SKM-1 (cell line): ENCODE measurements at regions not wholly inside any gene's neighbourhood (a gene's known extent, or its start where the extent isn't known, plus 50 kb on each side); places are given as distances from the start of the nearest gene placed in this dataset.
A peak's percentile ranks its signal among the peaks of the same experiment; 100 is the strongest.
"Not testable (repeated sequence)": the region's sequence is repeated elsewhere in the genome, so short reads cannot be mapped to it uniquely, and the experiment has no call there.

ENCODE experiments used
- DNase-seq: peaks from one replicate; lab custom pipeline; 2025; ENCODE audit not compliant: unreplicated experiment; lab: John Stamatoyannopoulos, UW

- DNase-seq = no peak
Observed at GRCh38 chr5:83889971-83890745, 169.5 kb upstream of the HAPLN1 start.

- DNase-seq = no peak
Observed at GRCh38 chr5:83877911-83878706, 157.5 kb upstream of the HAPLN1 start.

GRCh38 chr5:83871533-83872395 is 151.1 kb upstream of the HAPLN1 start:
- DNase-seq = no peak

- no peak for DNase-seq
Observed at GRCh38 chr5:83866181-83866580, 145.5 kb upstream of the HAPLN1 start.

GRCh38 chr5:83865579-83865978 is 144.9 kb upstream of the HAPLN1 start:
- DNase-seq = no peak

- DNase-seq = no peak
Observed at GRCh38 chr5:83864652-83865051, 144.0 kb upstream of the HAPLN1 start.

- no peak for DNase-seq
Observed at GRCh38 chr5:83857341-83857740, 136.7 kb upstream of the HAPLN1 start.

GRCh38 chr5:83856881-83857280 is 136.2 kb upstream of the HAPLN1 start:
- DNase-seq = no peak

GRCh38 chr5:83850412-83850811 is 129.8 kb upstream of the HAPLN1 start:
- DNase-seq = not testable (repeated sequence)

- no peak for DNase-seq
Observed at GRCh38 chr5:83848941-83849340, 128.3 kb upstream of the HAPLN1 start.

- no peak for DNase-seq
Observed at GRCh38 chr5:83846624-83847350, 126.1 kb upstream of the HAPLN1 start.

GRCh38 chr5:83844449-83845068 is 123.9 kb upstream of the HAPLN1 start:
- DNase-seq = no peak

GRCh38 chr5:83839788-83840187 is 119.1 kb upstream of the HAPLN1 start:
- DNase-seq = no peak

GRCh38 chr5:83839256-83839655 is 118.6 kb upstream of the HAPLN1 start:
- no peak for DNase-seq

GRCh38 chr5:83837265-83837907 is 116.7 kb upstream of the HAPLN1 start:
- DNase-seq = no peak

GRCh38 chr5:83834306-83834705 is 113.7 kb upstream of the HAPLN1 start:
- DNase-seq = no peak

- DNase-seq = no peak
Observed at GRCh38 chr5:83831834-83832233, 111.2 kb upstream of the HAPLN1 start.

- peak; percentile 55 for DNase-seq
Observed at GRCh38 chr5:83827111-83827557, 106.5 kb upstream of the HAPLN1 start.

- DNase-seq = no peak
Observed at GRCh38 chr5:83817591-83817990, 96.9 kb upstream of the HAPLN1 start.

GRCh38 chr5:83815661-83816060 is 95.0 kb upstream of the HAPLN1 start:
- DNase-seq = no peak
